H9 (cell line): ENCODE measurements at regions not wholly inside any gene's neighbourhood (a gene's known extent, or its start where the extent isn't known, plus 50 kb on each side); places are given as distances from the start of the nearest gene placed in this dataset.

Experiments used
- DNase-seq: peaks from one replicate; pipeline ENCODE4 v3.0.0-alpha.2; 2017
- H2AFZ ChIP-seq: one replicate; pipeline ENCODE4 v1.6.1; 2013; ENCODE audit warnings: mild to moderate bottlenecking, low read length, control low read depth, moderate library complexity
- H2AK5ac ChIP-seq: 2 replicates; pipeline ENCODE4 v1.6.1; 2013; ENCODE audit warnings: low read length, control low read depth, mixed read lengths; ENCODE audit not compliant: insufficient read length
- H2BK120ac ChIP-seq: one replicate; pipeline ENCODE4 v1.6.1; 2013; ENCODE audit warnings: low read depth, mild to moderate bottlenecking, low read length, control low read depth, inconsistent platforms; ENCODE audit not compliant: poor library complexity, severe bottlenecking
- H2BK12ac ChIP-seq: 2 replicates; pipeline ENCODE4 v1.6.1; 2013; ENCODE audit warnings: low read length, control low read depth, mixed read lengths, low read depth; ENCODE audit not compliant: insufficient read length
- H2BK15ac ChIP-seq: 2 replicates; pipeline ENCODE4 v1.6.1; 2013; ENCODE audit warnings: low read depth, low read length, control low read depth
- H2BK20ac ChIP-seq: one replicate; pipeline ENCODE4 v1.6.1; 2013; ENCODE audit warnings: low read depth, mild to moderate bottlenecking, low read length, control low read depth, inconsistent platforms; ENCODE audit not compliant: poor library complexity, severe bottlenecking
- H2BK5ac ChIP-seq: 2 replicates; pipeline ENCODE4 v1.6.1; 2013; ENCODE audit warnings: low read length, control low read depth, mixed read lengths; ENCODE audit not compliant: insufficient read length
- H3K14ac ChIP-seq: 2 replicates; pipeline ENCODE4 v1.6.1; 2013; ENCODE audit warnings: low read length, control low read depth; ENCODE audit not compliant: insufficient read depth
- H3K18ac ChIP-seq: 2 replicates; pipeline ENCODE4 v1.6.1; 2013; ENCODE audit warnings: low read depth, mild to moderate bottlenecking, mixed read lengths, low read length, control low read depth; ENCODE audit not compliant: insufficient read length
- H3K23ac ChIP-seq: 2 replicates; pipeline ENCODE4 v1.6.1; 2013; ENCODE audit warnings: low read length, control low read depth, mixed read lengths, low read depth; ENCODE audit not compliant: insufficient read length
- H3K23me2 ChIP-seq: 2 replicates; pipeline ENCODE4 v1.6.1; 2013; ENCODE audit warnings: low read depth, mild to moderate bottlenecking, mixed read lengths, low read length, control low read depth; ENCODE audit not compliant: insufficient read length, poor library complexity, severe bottlenecking
- H3K27ac ChIP-seq: 2 replicates; pipeline ENCODE4 v1.5.1; 2013; ENCODE audit warnings: low read length, control low read depth, mixed read lengths, low read depth; ENCODE audit not compliant: insufficient read length
- H3K27me3 ChIP-seq: 2 replicates; pipeline ENCODE4 v1.6.1; 2013; ENCODE audit warnings: low read length, control low read depth, inconsistent platforms; ENCODE audit not compliant: insufficient read depth
- H3K4ac ChIP-seq: 2 replicates; pipeline ENCODE4 v1.6.1; 2013; ENCODE audit warnings: low read depth, mild to moderate bottlenecking, control low read depth, inconsistent platforms, low read length, moderate library complexity
- H3K4me1 ChIP-seq: 2 replicates; pipeline ENCODE4 v1.6.1; 2013; ENCODE audit warnings: low read length, control low read depth, inconsistent platforms; ENCODE audit not compliant: insufficient read depth
- H3K4me2 ChIP-seq: 2 replicates; pipeline ENCODE4 v1.6.1; 2013; ENCODE audit warnings: low read length, control low read depth, mixed read lengths; ENCODE audit not compliant: insufficient read length, insufficient read depth
- H3K56ac ChIP-seq: 2 replicates; pipeline ENCODE4 v1.6.1; 2013; ENCODE audit warnings: low read depth, mild to moderate bottlenecking, mixed read lengths, low read length, control low read depth; ENCODE audit not compliant: insufficient read length
- H3K79me1 ChIP-seq: 2 replicates; pipeline ENCODE4 v1.6.1; 2013; ENCODE audit warnings: low read depth, mild to moderate bottlenecking, moderate library complexity, low read length, control low read depth, inconsistent platforms; ENCODE audit not compliant: insufficient read depth, poor library complexity, severe bottlenecking
- H3K79me2 ChIP-seq: 2 replicates; pipeline ENCODE4 v1.6.1; 2013; ENCODE audit warnings: low read length, control low read depth, inconsistent platforms; ENCODE audit not compliant: insufficient read depth
- H3K9ac ChIP-seq: 2 replicates; pipeline ENCODE4 v1.6.1; 2013; ENCODE audit warnings: low read length, control low read depth, mixed read lengths; ENCODE audit not compliant: insufficient read length; ENCODE audit errors: extremely low read depth
- H3K9me3 ChIP-seq: one replicate; pipeline ENCODE4 v1.6.1; 2013; ENCODE audit warnings: low read depth, low read length, inconsistent platforms; ENCODE audit not compliant: control insufficient read depth
- H3T11ph ChIP-seq: one replicate; pipeline ENCODE4 v1.6.1; 2013; ENCODE audit warnings: mild to moderate bottlenecking, low read length, control low read depth, inconsistent platforms
- H4K20me1 ChIP-seq: one replicate; pipeline ENCODE4 v1.6.1; 2013; ENCODE audit not compliant: control insufficient read depth, insufficient read length, insufficient read depth
- H4K5ac ChIP-seq: 2 replicates; pipeline ENCODE4 v1.6.1; 2013; ENCODE audit warnings: low read depth, mild to moderate bottlenecking, mixed read lengths, low read length, control low read depth; ENCODE audit not compliant: insufficient read length
- H4K8ac ChIP-seq: replicated peaks from 2 replicates; pipeline ENCODE4 v1.6.1; 2013; ENCODE audit warnings: low read length, control low read depth, mixed read lengths, low read depth; ENCODE audit not compliant: insufficient read length
- H4K91ac ChIP-seq: 2 replicates; pipeline ENCODE4 v1.6.1; 2013; ENCODE audit warnings: low read depth, mild to moderate bottlenecking, moderate library complexity, mixed read lengths, low read length, control low read depth; ENCODE audit not compliant: insufficient read length
- H3K27ac Mint-ChIP-seq, 3 experiments: 2 replicates in 2 of 3; 3 replicates in 1 of 3; pipeline ENCODE4 v1.8.0; 2020 to 2021; ENCODE audit warnings: mixed read lengths in 3 of 3, mild to moderate bottlenecking in 1 of 3, moderate library complexity in 1 of 3
- H3K27me3 Mint-ChIP-seq: 2 replicates; pipeline ENCODE4 v1.8.0; 2021; ENCODE audit warnings: low read depth, mild to moderate bottlenecking, moderate library complexity, mixed read lengths
- H3K36me3 Mint-ChIP-seq, 3 experiments: 2 replicates in 2 of 3; 3 replicates in 1 of 3; pipeline ENCODE4 v1.8.0; 2020 to 2021; ENCODE audit warnings: low read depth in 3 of 3, mixed read lengths in 3 of 3; ENCODE audit not compliant: insufficient read depth in 1 of 3
- H3K4me1 Mint-ChIP-seq, 2 experiments: 2 replicates each; pipeline ENCODE4 v1.8.0; 2020; ENCODE audit warnings: mixed read lengths in 2 of 2
- H3K4me3 Mint-ChIP-seq, 2 experiments: 2 replicates in 1 of 2; 3 replicates in 1 of 2; pipeline ENCODE4 v1.8.0; 2020 to 2021; ENCODE audit warnings: mild to moderate bottlenecking in 2 of 2, mixed read lengths in 2 of 2, moderate library complexity in 1 of 2
- H3K9me3 Mint-ChIP-seq, 2 experiments: 2 replicates in 1 of 2; 3 replicates in 1 of 2; pipeline ENCODE4 v1.8.0; 2020; ENCODE audit warnings: mild to moderate bottlenecking in 2 of 2, mixed read lengths in 2 of 2, moderate library complexity in 1 of 2
- WGBS: extraction: QIAGEN DNeasy Blood & Tissue Kit; methylation state at CpG from one replicate; pipeline ENCODE4 v1.1.7; 2013; ENCODE audit warnings: missing lambda C conversion rate, low lambda C conversion rate, mixed read lengths; ENCODE audit not compliant: insufficient read length; ENCODE audit errors: extremely low coverage; 5-methylcytosine and 5-hydroxymethylcytosine counted together
- TF ChIP-seq, protein P1 (sequence below): fragments of 200-600 bp; sonication (generic); conservative IDR thresholded peaks from 3 replicates; pipeline ENCODE4 v1.8.0; 2021; ENCODE audit warnings: antibody characterized with exemption, mild to moderate bottlenecking

DNA sequence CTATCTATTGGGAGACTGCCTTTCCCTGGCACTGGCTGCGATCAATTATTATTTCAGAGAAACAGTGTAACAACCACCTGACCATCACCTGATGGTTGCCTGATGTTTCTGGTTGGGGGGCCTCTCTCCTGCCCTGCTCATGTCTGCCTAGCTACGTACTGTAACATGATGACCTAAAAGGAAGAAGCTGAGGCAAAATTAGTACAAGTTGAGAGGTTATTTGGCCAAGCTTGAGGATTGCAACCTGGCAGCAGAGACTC, 58.3 kb downstream of the OLFML3 start:
- Mint-ChIP-seq H3K4me3 (peak overlapping the region; percentile 7 to 22; a peak in 1 of 5 replicates), H3K36me3 (peaks cover 0 to 15% (median 10%) of the 10 kb centered on the region in 3 experiments; a peak in 5 of 7 replicates), H3K4me1 (peaks cover 39 to 46% of the 10 kb centered on the region in 2 experiments), H3K27ac (peak overlapping the region; percentile 97 to 99 (median 98)), H3K27me3 (no peaks in the 10 kb centered on the region), H3K9me3 (peaks cover 4 to 5% of the 10 kb centered on the region in 2 experiments; a peak in 3 of 5 replicates)
- Histone ChIP-seq H3K9me3 (no peaks in the 10 kb centered on the region), H3K23ac (no peak overlapping the region), H3K18ac (no peak overlapping the region), H3K9ac (no peak overlapping the region), H3K79me1 (no peaks in the 10 kb centered on the region), H3K14ac (no peak overlapping the region), H3K27ac (peak overlapping the region; percentile 95), H4K20me1 (no peaks in the 10 kb centered on the region), H2BK5ac (peak overlapping the region; percentile 91), H2BK12ac (no peak overlapping the region), H3K56ac (no peak overlapping the region), H3K23me2 (peaks cover 3% of the 10 kb centered on the region), H3K4me2 (peak overlapping the region; percentile 7), H3K4ac (no peak overlapping the region; the same call in 1 of the 2 replicates), H3K4me1 (peaks cover 23% of the 10 kb centered on the region), H4K91ac (no peak overlapping the region), H3K79me2 (no peaks in the 10 kb centered on the region), H2BK120ac (peak overlapping the region; percentile 77), H3K27me3 (no peaks in the 10 kb centered on the region), H2AFZ (no peak overlapping the region), H3T11ph (no peak overlapping the region), H2BK20ac (no peak overlapping the region), H2AK5ac (no peak overlapping the region), H4K5ac (no peak overlapping the region), H2BK15ac (no peak overlapping the region), H4K8ac (no peak overlapping the region)
- no CpG with 5 or more reads among the region's 2 CpGs for WGBS
- TF ChIP-seq, protein P1, sequence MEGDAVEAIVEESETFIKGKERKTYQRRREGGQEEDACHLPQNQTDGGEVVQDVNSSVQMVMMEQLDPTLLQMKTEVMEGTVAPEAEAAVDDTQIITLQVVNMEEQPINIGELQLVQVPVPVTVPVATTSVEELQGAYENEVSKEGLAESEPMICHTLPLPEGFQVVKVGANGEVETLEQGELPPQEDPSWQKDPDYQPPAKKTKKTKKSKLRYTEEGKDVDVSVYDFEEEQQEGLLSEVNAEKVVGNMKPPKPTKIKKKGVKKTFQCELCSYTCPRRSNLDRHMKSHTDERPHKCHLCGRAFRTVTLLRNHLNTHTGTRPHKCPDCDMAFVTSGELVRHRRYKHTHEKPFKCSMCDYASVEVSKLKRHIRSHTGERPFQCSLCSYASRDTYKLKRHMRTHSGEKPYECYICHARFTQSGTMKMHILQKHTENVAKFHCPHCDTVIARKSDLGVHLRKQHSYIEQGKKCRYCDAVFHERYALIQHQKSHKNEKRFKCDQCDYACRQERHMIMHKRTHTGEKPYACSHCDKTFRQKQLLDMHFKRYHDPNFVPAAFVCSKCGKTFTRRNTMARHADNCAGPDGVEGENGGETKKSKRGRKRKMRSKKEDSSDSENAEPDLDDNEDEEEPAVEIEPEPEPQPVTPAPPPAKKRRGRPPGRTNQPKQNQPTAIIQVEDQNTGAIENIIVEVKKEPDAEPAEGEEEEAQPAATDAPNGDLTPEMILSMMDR: no peak
- DNase-seq: peak; percentile 55
